K562 (cell line): ENCODE measurements at regions not wholly inside any gene's neighbourhood (a gene's known extent, or its start where the extent isn't known, plus 50 kb on each side); places are given as distances from the start of the nearest gene placed in this dataset.

Source experiments
- CBX2 ChIP-seq: fragments of 200-600 bp; sonication (generic); IDR thresholded peaks from one replicate; pipeline ENCODE4 v1.6.1; 2012; ENCODE audit warnings: mild to moderate bottlenecking, low read length, inconsistent platforms; ENCODE audit not compliant: insufficient read depth, poor library complexity, severe bottlenecking
- CTCF ChIP-seq, 3 experiments: IDR thresholded peaks in 2 of 3; conservative IDR thresholded peaks in 1 of 3; 2 replicates each; pipeline ENCODE4 v1.5.1; 2011 to 2012; ENCODE audit warnings: low read length in 3 of 3, mild to moderate bottlenecking in 3 of 3, control low read depth in 2 of 3, improper control_type of control experiment in 1 of 3, inconsistent platforms in 1 of 3, low read depth in 1 of 3, mixed read lengths in 1 of 3, moderate library complexity in 1 of 3; ENCODE audit not compliant: insufficient read depth in 2 of 3
- NRF1 ChIP-seq, 2 experiments: fragments of 450-650 bp; IDR thresholded peaks in 1 of 2; conservative IDR thresholded peaks in 1 of 2; 2 replicates each; pipeline ENCODE4 v1.6.1; 2014; ENCODE audit warnings: mild to moderate bottlenecking in 2 of 2
- PML ChIP-seq: IDR thresholded peaks from 2 replicates; pipeline ENCODE4 v1.6.1; 2012; ENCODE audit warnings: low read length, inconsistent platforms
- SP1 ChIP-seq: sonication (generic); formaldehyde crosslinking; IDR thresholded peaks from 2 replicates; pipeline ENCODE4 v1.8.1; 2022; ENCODE audit warnings: mild to moderate bottlenecking, missing genetic modification reagents
- ZBTB33 ChIP-seq: sonication (generic); formaldehyde crosslinking; IDR thresholded peaks from 2 replicates; pipeline ENCODE4 v1.8.1; 2023; ENCODE audit warnings: mild to moderate bottlenecking, missing genetic modification reagents

GRCh38 chr6:50141100-50141499 lies 91.4 kb upstream of the DEFB112 start:
- TF ChIP-seq ZBTB33 (CRISPR knock-in tag) = no peak
- TF ChIP-seq SP1 (CRISPR knock-in tag) = no peak
- no peak for TF ChIP-seq NRF1 (conservative IDR thresholded peaks at IDR 0.05 in 1 of 2, IDR thresholded peaks at IDR 0.05 in 1 of 2)
- TF ChIP-seq PML = no peak
- no peak for TF ChIP-seq CBX2
- no peak for TF ChIP-seq CTCF (IDR thresholded peaks at IDR 0.05 in 2 of 3, conservative IDR thresholded peaks at IDR 0.05 in 1 of 3; ENCODE audit: insufficient read depth in 2 of 3, low read depth in 1 of 3, low read length in 3 of 3)
